Loucy (cell line): ENCODE measurements at regions not wholly inside any gene's neighbourhood (a gene's known extent, or its start where the extent isn't known, plus 50 kb on each side); places are given as distances from the start of the nearest gene placed in this dataset.

Source experiments
- H2AFZ ChIP-seq: fragments of 200-600 bp; sonication (generic); 2 replicates; pipeline ENCODE4 v1.6.0; 2016; ENCODE audit warnings: antibody characterized with exemption, mild to moderate bottlenecking, low read length, moderate library complexity
- H3F3A ChIP-seq: fragments of 200-600 bp; 2 replicates; pipeline ENCODE4 v1.6.0; 2016; ENCODE audit warnings: antibody characterized with exemption, low read depth, mild to moderate bottlenecking
- H3K27me3 ChIP-seq: fragments of 200-600 bp; sonication (generic); 2 replicates; pipeline ENCODE4 v1.6.1; 2014; ENCODE audit warnings: low read length, mild to moderate bottlenecking; ENCODE audit not compliant: insufficient read depth, poor library complexity, severe bottlenecking
- H3K36me3 ChIP-seq: fragments of 200-600 bp; sonication (generic); 2 replicates; pipeline ENCODE4 v1.6.1; 2016; ENCODE audit warnings: low read length; ENCODE audit not compliant: insufficient read depth
- H3K4me1 ChIP-seq: fragments of 200-600 bp; sonication (generic); 2 replicates; pipeline ENCODE4 v1.5.1; 2014; ENCODE audit warnings: low read length, mild to moderate bottlenecking; ENCODE audit not compliant: insufficient read depth, poor library complexity, severe bottlenecking
- H3K4me2 ChIP-seq: fragments of 200-600 bp; sonication (generic); 2 replicates; pipeline ENCODE4 v1.6.0; 2014; ENCODE audit warnings: antibody characterized with exemption, low read length, low read depth, mild to moderate bottlenecking; ENCODE audit not compliant: poor library complexity, severe bottlenecking
- H3K4me3 ChIP-seq: fragments of 200-600 bp; sonication (generic); 2 replicates; pipeline ENCODE4 v1.5.1; 2014; ENCODE audit warnings: low read length, mild to moderate bottlenecking, mixed read lengths; ENCODE audit not compliant: poor library complexity, severe bottlenecking
- H3K79me2 ChIP-seq: fragments of 200-600 bp; sonication (generic); 2 replicates; pipeline ENCODE4 v1.6.1; 2014; ENCODE audit warnings: low read length; ENCODE audit not compliant: insufficient read depth
- H3K9ac ChIP-seq: fragments of 200-600 bp; sonication (generic); 2 replicates; pipeline ENCODE4 v1.6.0; 2014; ENCODE audit warnings: mild to moderate bottlenecking, low read depth, low read length, moderate library complexity; ENCODE audit not compliant: poor library complexity, severe bottlenecking
- H3K9me2 ChIP-seq: fragments of 200-600 bp; sonication (generic); replicated peaks from 2 replicates; pipeline ENCODE4 v1.6.1; 2016; ENCODE audit warnings: low read depth, low read length, mixed read lengths
- H3K9me3 ChIP-seq: fragments of 200-600 bp; sonication (generic); 2 replicates; pipeline ENCODE4 v1.6.1; 2014; ENCODE audit warnings: mild to moderate bottlenecking, antibody characterized with exemption, low read length, low read depth; ENCODE audit not compliant: insufficient read depth
- H4K20me1 ChIP-seq: fragments of 200-600 bp; sonication (generic); 2 replicates; pipeline ENCODE4 v1.6.0; 2014; ENCODE audit warnings: antibody characterized with exemption, low read length, mild to moderate bottlenecking; ENCODE audit not compliant: insufficient read depth, poor library complexity, severe bottlenecking
- EZH2phosphoT487 ChIP-seq: fragments of 200-600 bp; IDR thresholded peaks from 2 replicates; pipeline ENCODE4 v1.6.1; 2018; ENCODE audit warnings: antibody characterized with exemption, mild to moderate bottlenecking, moderate library complexity, borderline replicate concordance
- TF ChIP-seq, protein P1 (sequence below): fragments of 200-600 bp; sonication (generic); conservative IDR thresholded peaks from 2 replicates; pipeline ENCODE4 v1.5.1; 2014; ENCODE audit warnings: mild to moderate bottlenecking, antibody characterized with exemption, low read length

DNA sequence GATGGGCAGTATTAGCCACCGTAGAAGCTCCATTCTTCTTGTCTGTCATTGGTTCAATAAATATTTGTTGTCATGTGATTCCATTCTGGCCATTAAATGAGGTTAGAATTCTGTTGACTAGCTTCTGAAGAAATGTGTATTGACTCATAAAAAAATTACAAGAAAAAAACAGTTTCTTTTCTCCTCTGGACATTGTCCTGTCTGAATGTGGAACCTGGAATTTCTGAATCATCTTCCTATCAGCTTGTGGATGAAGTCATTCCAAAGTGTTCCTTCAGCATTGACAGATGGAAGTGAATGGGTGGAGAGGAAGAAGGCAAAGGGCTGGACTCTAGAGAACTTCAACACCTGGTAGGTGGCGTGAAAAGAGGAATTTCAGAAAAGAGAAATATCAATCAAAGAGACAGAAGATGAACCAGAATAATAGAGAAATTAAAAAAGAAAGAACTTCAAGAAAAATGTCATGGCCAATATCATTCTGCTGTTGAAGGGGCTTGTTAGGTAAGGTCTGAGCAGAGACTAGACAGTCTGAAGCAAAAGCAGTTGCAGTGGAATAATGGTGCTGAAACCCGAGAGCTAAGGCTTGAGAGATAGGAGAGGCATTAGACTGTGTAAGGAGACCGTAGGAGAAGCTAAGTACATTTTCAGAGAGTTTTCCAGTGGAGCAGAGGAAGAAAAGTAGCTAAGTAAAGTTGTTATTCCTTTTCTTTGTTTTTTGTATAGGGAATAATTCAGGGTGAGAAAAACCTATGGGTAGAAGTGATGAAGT, 806.6 kb downstream of the SQOR start:
- no peak overlapping the region for H3K4me3 ChIP-seq
- H3K4me2 ChIP-seq = no peak overlapping the region
- no peak overlapping the region for H3K9ac ChIP-seq
- H2AFZ ChIP-seq = no peak overlapping the region
- no peaks in the 10 kb centered on the region for H3K36me3 ChIP-seq
- no peak for TF ChIP-seq EZH2phosphoT487
- TF ChIP-seq, protein P1, sequence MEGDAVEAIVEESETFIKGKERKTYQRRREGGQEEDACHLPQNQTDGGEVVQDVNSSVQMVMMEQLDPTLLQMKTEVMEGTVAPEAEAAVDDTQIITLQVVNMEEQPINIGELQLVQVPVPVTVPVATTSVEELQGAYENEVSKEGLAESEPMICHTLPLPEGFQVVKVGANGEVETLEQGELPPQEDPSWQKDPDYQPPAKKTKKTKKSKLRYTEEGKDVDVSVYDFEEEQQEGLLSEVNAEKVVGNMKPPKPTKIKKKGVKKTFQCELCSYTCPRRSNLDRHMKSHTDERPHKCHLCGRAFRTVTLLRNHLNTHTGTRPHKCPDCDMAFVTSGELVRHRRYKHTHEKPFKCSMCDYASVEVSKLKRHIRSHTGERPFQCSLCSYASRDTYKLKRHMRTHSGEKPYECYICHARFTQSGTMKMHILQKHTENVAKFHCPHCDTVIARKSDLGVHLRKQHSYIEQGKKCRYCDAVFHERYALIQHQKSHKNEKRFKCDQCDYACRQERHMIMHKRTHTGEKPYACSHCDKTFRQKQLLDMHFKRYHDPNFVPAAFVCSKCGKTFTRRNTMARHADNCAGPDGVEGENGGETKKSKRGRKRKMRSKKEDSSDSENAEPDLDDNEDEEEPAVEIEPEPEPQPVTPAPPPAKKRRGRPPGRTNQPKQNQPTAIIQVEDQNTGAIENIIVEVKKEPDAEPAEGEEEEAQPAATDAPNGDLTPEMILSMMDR = no peak
- no peaks in the 10 kb centered on the region for H3K79me2 ChIP-seq
- no peaks in the 10 kb centered on the region for H3K27me3 ChIP-seq
- H3K9me2 ChIP-seq = no peaks in the 10 kb centered on the region
- H3K9me3 ChIP-seq = peaks cover 2% of the 10 kb centered on the region; the same call in 1 of the 2 replicates
- no peaks in the 10 kb centered on the region for H3F3A ChIP-seq
- H3K4me1 ChIP-seq = no peaks in the 10 kb centered on the region
- H4K20me1 ChIP-seq = no peaks in the 10 kb centered on the region

DNA sequence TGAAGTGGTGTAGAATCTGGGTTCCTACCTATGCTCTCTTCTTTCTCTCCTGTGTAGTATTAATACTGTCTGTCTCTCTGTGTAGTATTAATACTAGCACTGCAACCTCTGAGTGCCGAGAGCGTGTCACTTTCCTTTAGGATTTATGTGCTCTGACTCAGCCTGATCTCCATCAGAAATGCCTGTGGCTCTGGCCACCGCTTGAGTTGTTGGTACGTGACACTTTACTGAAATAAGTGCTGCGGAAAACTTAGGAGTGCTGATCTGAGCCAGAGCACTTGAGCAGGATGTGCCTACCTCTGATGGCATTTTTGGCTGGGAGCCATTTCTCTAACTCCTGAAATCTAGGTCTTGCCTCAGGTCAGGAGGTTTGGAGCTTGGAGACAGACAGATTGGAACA, 807.4 kb downstream of the SQOR start:
- H3K4me2 ChIP-seq = no peak overlapping the region
- H2AFZ ChIP-seq = no peak overlapping the region
- H3K4me3 ChIP-seq = no peak overlapping the region
- H3K79me2 ChIP-seq = no peaks in the 10 kb centered on the region
- H4K20me1 ChIP-seq = no peaks in the 10 kb centered on the region
- H3K9me2 ChIP-seq = no peaks in the 10 kb centered on the region
- no peak overlapping the region for H3K9ac ChIP-seq
- no peaks in the 10 kb centered on the region for H3K4me1 ChIP-seq
- TF ChIP-seq EZH2phosphoT487 = no peak
- TF ChIP-seq, protein P1 = no peak
- no peaks in the 10 kb centered on the region for H3K27me3 ChIP-seq
- H3K36me3 ChIP-seq = no peaks in the 10 kb centered on the region
- H3F3A ChIP-seq = no peaks in the 10 kb centered on the region
- H3K9me3 ChIP-seq = peaks cover 2% of the 10 kb centered on the region; the same call in 1 of the 2 replicates

DNA sequence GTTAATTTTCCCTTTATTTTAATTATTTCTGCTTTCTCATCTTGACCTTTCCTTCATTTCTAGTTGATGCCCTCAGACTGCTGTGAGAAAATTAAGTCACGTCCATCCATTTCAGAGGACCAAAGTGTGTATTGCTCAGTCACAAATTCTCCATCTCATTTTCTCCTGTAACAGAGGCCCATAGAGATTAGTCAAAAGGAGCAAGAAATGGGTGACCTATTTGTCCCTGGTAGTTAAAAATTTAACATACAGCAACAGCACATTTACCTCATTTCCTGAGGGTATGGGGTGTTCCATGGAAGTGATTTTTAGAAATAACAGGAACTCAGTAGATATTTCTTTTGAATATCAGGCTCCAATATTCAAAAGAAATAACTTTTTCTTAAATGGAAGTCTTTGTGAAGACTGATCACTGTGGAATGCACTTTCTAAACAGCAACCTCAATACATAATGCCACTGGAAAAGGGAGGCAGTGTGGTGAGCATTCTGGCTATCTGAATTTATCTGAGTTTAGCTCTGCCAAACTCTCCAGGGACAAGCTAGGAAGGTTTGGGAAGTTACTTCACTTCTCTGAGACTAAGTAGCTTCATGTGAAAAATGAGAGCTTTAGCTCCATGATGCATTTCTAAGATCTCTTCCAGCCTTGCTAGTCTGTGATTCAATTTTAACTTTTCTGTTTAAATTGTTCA, 808.2 kb downstream of the SQOR start:
- Histone ChIP-seq H3K4me2 (no peak overlapping the region), H3K9me3 (peaks cover 2% of the 10 kb centered on the region; the same call in 1 of the 2 replicates), H3K79me2 (no peaks in the 10 kb centered on the region), H3K4me1 (no peaks in the 10 kb centered on the region), H3K27me3 (no peaks in the 10 kb centered on the region), H3F3A (no peaks in the 10 kb centered on the region), H4K20me1 (no peaks in the 10 kb centered on the region), H3K4me3 (no peak overlapping the region), H2AFZ (no peak overlapping the region), H3K36me3 (no peaks in the 10 kb centered on the region), H3K9me2 (no peaks in the 10 kb centered on the region), H3K9ac (no peak overlapping the region)
- TF ChIP-seq EZH2phosphoT487 = no peak
- TF ChIP-seq, protein P1 = no peak
